Thyroid gland (tissue), 4 donors: ENCODE measurements at regions not wholly inside any gene's neighbourhood (a gene's known extent, or its start where the extent isn't known, plus 50 kb on each side); places are given as distances from the start of the nearest gene placed in this dataset.
"Not testable (repeated sequence)": the region's sequence is repeated elsewhere in the genome, so short reads cannot be mapped to it uniquely, and the experiment has no call there.

ENCODE experiments used
- DNase-seq, 2 donors: peaks; one replicate each; pipeline ENCODE4 v3.0.0-alpha.2; 2019
- H3K27ac ChIP-seq, 3 donors: fragments of 200-600 bp; sonication (generic); 1 replicate in 2 of 3; 2 replicates in 1 of 3; pipeline ENCODE4 v1.5.1; 2016 to 2019; ENCODE audit warnings: mild to moderate bottlenecking in 1 of 3, moderate library complexity in 1 of 3
- H3K27me3 ChIP-seq: fragments of 200-600 bp; sonication (generic); one replicate; pipeline ENCODE4 v1.5.1; 2019
- H3K36me3 ChIP-seq, 2 donors: fragments of 200-600 bp; sonication (generic); one replicate each; pipeline ENCODE4 v1.5.1; 2016 to 2019
- H3K4me1 ChIP-seq, 2 donors: fragments of 200-600 bp; sonication (generic); one replicate each; pipeline ENCODE4 v1.5.1; 2017 to 2019
- H3K4me3 ChIP-seq, 3 donors: fragments of 200-600 bp; sonication (generic); replicated peaks in 1 of 3; 1 replicate in 2 of 3; 2 replicates in 1 of 3; pipeline ENCODE4 v1.5.1; 2016; ENCODE audit warnings: mild to moderate bottlenecking in 1 of 3
- H3K9me3 ChIP-seq: fragments of 200-600 bp; sonication (generic); one replicate; pipeline ENCODE4 v1.5.1; 2017
- POLR2A ChIP-seq, 2 donors: fragments of 450-650 bp; IDR thresholded peaks; one replicate each; pipeline ENCODE4 v1.6.1; 2017; ENCODE audit warnings: antibody characterized with exemption in 2 of 2, mild to moderate bottlenecking in 2 of 2, moderate library complexity in 1 of 2
- WGBS, 2 donors: methylation state at CpG; one replicate each; pipeline ENCODE4 v1.1.5; 2017; 5-methylcytosine and 5-hydroxymethylcytosine counted together
- intact Hi-C: fragments of 100-400 bp; cut with DNase I; formaldehyde crosslinking; loops from one replicate; pipeline ENCODE4 v1.15.1; 2023
- TF ChIP-seq, protein P1 (sequence below), 6 experiments: fragments of 200-600 bp in 3 of 6; fragments of 450-650 bp in 3 of 6; sonication (generic) in 3 of 6; IDR thresholded peaks; one replicate each; pipeline ENCODE4 v1.5.1; 2016 to 2019; ENCODE audit warnings: antibody characterized with exemption in 6 of 6, mild to moderate bottlenecking in 2 of 6, inconsistent platforms in 1 of 6, moderate library complexity in 1 of 6

DNA sequence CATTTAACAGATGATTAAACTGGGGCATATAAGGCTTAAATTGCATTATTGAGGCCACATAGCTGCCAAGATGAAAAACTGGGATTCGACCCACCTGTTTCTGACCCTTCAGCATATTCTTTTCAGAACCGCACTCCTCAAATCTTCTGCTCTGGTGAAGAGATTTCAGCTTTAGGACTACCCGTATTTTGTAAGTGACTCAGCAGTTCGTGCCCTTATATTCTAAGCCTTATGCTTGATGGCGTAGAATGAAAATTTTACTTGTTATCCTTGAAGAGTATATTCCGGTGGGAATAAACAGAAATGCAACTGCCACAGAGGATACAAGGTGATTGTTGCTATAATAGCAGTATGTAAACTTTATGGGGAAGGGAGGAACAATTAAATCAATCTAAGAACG is 657.1 kb downstream of the DOK5 start:
- no peaks in the 10 kb centered on the region for H3K4me1 ChIP-seq
- no peaks in the 10 kb centered on the region for H3K27me3 ChIP-seq
- intact Hi-C loops = no loop called here
- WGBS, 2 donors = 85 to 87% methylated on average over 7 of the region's 7 CpGs
- no peaks in the 10 kb centered on the region for H3K9me3 ChIP-seq
- no peak overlapping the region for H3K4me3 ChIP-seq
- H3K27ac ChIP-seq = no peak overlapping the region
- DNase-seq = no peak
- no peaks in the 10 kb centered on the region for H3K36me3 ChIP-seq
- TF ChIP-seq, protein P1, sequence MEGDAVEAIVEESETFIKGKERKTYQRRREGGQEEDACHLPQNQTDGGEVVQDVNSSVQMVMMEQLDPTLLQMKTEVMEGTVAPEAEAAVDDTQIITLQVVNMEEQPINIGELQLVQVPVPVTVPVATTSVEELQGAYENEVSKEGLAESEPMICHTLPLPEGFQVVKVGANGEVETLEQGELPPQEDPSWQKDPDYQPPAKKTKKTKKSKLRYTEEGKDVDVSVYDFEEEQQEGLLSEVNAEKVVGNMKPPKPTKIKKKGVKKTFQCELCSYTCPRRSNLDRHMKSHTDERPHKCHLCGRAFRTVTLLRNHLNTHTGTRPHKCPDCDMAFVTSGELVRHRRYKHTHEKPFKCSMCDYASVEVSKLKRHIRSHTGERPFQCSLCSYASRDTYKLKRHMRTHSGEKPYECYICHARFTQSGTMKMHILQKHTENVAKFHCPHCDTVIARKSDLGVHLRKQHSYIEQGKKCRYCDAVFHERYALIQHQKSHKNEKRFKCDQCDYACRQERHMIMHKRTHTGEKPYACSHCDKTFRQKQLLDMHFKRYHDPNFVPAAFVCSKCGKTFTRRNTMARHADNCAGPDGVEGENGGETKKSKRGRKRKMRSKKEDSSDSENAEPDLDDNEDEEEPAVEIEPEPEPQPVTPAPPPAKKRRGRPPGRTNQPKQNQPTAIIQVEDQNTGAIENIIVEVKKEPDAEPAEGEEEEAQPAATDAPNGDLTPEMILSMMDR (IDR thresholded peaks at IDR 0.05) = no peak
- TF ChIP-seq POLR2A (IDR thresholded peaks at IDR 0.05) = no peak

DNA sequence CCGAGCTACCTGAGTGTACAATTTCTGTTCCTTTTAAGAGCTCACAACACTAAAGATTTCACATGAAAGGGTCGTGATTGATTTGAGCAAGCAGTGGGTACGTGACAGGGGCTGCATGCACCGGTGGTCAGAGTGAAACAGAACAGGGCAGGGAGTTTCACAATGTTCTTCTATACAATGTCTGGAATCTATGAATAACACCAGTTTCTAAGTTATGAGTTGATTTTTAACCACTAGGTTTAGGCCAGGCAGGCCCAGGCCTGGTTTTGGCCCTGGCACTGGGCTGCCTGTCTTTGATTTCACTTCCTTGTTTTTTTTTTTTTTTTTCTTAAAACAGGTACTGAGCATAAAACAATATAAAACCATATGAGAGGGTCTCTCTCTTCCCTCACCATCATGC is 642.2 kb downstream of the DOK5 start:
- H3K27me3 ChIP-seq, intact Hi-C loops, H3K4me3 ChIP-seq, H3K4me1 ChIP-seq, H3K27ac ChIP-seq, H3K36me3 ChIP-seq, DNase-seq, H3K9me3 ChIP-seq: not testable (repeated sequence)
- WGBS, 2 donors = 78 to 83% methylated on average over 4 of the region's 4 CpGs

DNA sequence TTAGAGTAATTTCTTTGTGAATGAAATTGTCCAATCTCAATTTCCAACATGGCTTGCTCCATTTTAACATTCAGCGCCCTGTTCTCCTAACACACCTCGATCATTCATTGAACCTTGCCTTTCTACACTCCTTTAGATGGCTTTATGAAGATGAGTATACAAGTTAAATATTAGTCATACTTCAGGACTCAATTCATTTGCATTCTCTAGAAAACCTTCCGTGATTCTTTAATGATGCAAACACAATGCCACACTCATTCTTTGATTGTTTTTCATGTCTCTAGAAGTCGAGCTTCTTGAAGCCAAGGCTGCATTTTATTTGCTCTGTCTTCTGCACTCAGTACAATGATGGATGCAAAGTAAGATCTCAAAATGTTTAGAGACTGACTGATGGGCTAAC is 641.2 kb downstream of the DOK5 start:
- WGBS, 2 donors = 80 to 88% methylated on average over 4 of the region's 4 CpGs
- no peak overlapping the region for H3K4me3 ChIP-seq
- H3K9me3 ChIP-seq = no peaks in the 10 kb centered on the region
- DNase-seq = no peak
- no peak overlapping the region for H3K27ac ChIP-seq
- no peaks in the 10 kb centered on the region for H3K27me3 ChIP-seq
- no peaks in the 10 kb centered on the region for H3K36me3 ChIP-seq
- intact Hi-C loops = no loop called here
- H3K4me1 ChIP-seq = no peaks in the 10 kb centered on the region
- TF ChIP-seq, protein P1 (IDR thresholded peaks at IDR 0.05) = no peak
- no peak for TF ChIP-seq POLR2A (IDR thresholded peaks at IDR 0.05)

DNA sequence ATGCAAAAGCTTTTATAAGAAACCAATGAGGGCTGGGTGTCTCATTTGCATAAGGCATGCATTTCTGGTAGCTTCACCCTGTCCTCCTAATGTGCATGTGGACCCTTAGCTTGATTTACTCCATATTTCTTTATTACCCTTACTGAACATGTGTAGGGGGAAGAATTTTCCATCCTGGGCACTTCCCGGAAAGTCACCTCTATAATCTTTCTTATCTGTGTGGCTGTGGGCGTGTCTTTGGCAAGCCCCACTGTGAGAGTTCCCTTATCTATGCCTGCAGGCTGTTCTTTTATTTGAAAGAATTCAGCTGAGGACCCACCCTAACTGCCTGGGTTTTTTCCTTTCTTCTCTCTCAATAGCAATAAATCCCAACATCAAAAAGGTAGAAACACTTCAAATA is 627.8 kb downstream of the DOK5 start:
- Histone ChIP-seq H3K9me3 (no peaks in the 10 kb centered on the region), H3K36me3 (no peaks in the 10 kb centered on the region), H3K4me1 (no peaks in the 10 kb centered on the region), H3K27ac (no peak overlapping the region), H3K4me3 (no peak overlapping the region), H3K27me3 (no peaks in the 10 kb centered on the region)
- no peak for DNase-seq
- WGBS, 2 donors = 62 to 65% methylated on average over 2 of the region's 2 CpGs
- no peak for TF ChIP-seq POLR2A (IDR thresholded peaks at IDR 0.05)
- TF ChIP-seq, protein P1 (IDR thresholded peaks at IDR 0.05) = no peak
- intact Hi-C loops = no loop called here

DNA sequence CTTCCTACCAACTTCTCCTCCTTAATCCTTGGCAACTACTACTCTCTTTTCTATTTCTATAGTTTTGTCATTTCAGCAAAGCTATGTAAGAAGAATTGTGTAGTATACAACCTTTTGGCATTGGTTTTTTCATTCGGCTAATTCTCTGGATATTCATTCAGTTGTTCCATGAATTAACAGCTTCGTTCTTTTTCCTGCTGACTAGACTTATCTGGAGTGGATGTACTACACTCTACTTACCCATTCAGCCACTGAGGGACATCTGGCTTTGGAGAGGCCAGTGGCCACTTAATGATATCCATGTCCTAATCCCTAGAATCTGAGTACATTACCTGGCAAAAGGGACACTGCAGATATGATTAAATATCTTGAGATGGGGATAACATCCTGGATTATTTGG is 623.9 kb downstream of the DOK5 start:
- intact Hi-C loops = no loop called here
- no peak for TF ChIP-seq POLR2A (IDR thresholded peaks at IDR 0.05)
- TF ChIP-seq, protein P1 (IDR thresholded peaks at IDR 0.05) = no peak
- no peaks in the 10 kb centered on the region for H3K4me1 ChIP-seq
- WGBS, 2 donors = 87% methylated on average over 2 of the region's 2 CpGs
- H3K9me3 ChIP-seq = no peaks in the 10 kb centered on the region
- no peaks in the 10 kb centered on the region for H3K27me3 ChIP-seq
- H3K4me3 ChIP-seq = no peak overlapping the region
- no peak for DNase-seq
- no peak overlapping the region for H3K27ac ChIP-seq
- H3K36me3 ChIP-seq = no peaks in the 10 kb centered on the region

DNA sequence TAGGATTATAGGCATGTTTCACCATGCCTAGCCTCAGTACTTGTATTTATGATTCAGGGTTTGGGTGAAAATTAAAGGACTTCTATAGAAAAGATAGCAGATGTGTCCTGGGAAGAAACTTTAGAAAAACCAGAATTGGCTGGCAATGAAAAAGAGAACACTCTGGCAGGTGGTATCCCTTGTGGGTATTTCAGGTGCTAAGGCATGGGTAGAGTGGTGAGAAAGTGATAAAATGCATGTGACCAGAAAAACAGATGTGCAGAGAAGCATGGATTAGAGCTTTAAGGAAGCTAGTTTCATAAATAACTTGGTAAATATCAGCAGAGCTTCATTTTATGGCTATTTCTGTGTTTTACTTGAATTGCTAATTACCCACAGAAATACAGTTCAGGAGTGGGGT is 622.2 kb downstream of the DOK5 start:
- intact Hi-C loops = no loop called here
- Histone ChIP-seq H3K27ac (no peak overlapping the region), H3K4me3 (no peak overlapping the region), H3K9me3 (no peaks in the 10 kb centered on the region), H3K27me3 (no peaks in the 10 kb centered on the region), H3K4me1 (no peaks in the 10 kb centered on the region), H3K36me3 (no peaks in the 10 kb centered on the region)
- no peak for DNase-seq
- TF ChIP-seq POLR2A (IDR thresholded peaks at IDR 0.05) = no peak
- TF ChIP-seq, protein P1 (IDR thresholded peaks at IDR 0.05) = no peak
